ENCODE measurements at regions not wholly inside any gene's neighbourhood (a gene's known extent, or its start where the extent isn't known, plus 50 kb on each side); places are given as distances from the start of the nearest gene placed in this dataset.

- TF ChIP-seq CTCF (conservative IDR thresholded peaks at IDR 0.05): no peak
- TF ChIP-seq ZFX (IDR thresholded peaks at IDR 0.05): no peak
- H3K27ac ChIP-seq: no peak overlapping the region
Observed at GRCh38 chr20:41872930-41873329, 254.8 kb upstream of the CHD6 start.

GRCh38 chr20:41870869-41871462 lies 252.8 kb upstream of the CHD6 start:
- H3K27ac ChIP-seq: no peak overlapping the region
- no peak for TF ChIP-seq CTCF (conservative IDR thresholded peaks at IDR 0.05)
- no peak for TF ChIP-seq ZFX (IDR thresholded peaks at IDR 0.05)

GRCh38 chr20:41869261-41869660 lies 251.1 kb upstream of the CHD6 start:
- H3K27ac ChIP-seq: no peak overlapping the region
- TF ChIP-seq CTCF (conservative IDR thresholded peaks at IDR 0.05) (no peak), ZFX (IDR thresholded peaks at IDR 0.05) (no peak)

- TF ChIP-seq ZFX (IDR thresholded peaks at IDR 0.05): no peak
- no peak for TF ChIP-seq CTCF (conservative IDR thresholded peaks at IDR 0.05)
Observed at GRCh38 chr20:41865938-41866337, 247.8 kb upstream of the CHD6 start.

GRCh38 chr20:41862476-41862875 lies 244.3 kb upstream of the CHD6 start:
- TF ChIP-seq CTCF (conservative IDR thresholded peaks at IDR 0.05) (no peak), ZFX (IDR thresholded peaks at IDR 0.05) (no peak)
- H3K27ac ChIP-seq: no peak overlapping the region

More at GRCh38 chr20:41865938-41866337, 247.8 kb upstream of the CHD6 start:
- no peak overlapping the region for H3K27ac ChIP-seq

GRCh38 chr20:41861772-41862422 lies 243.7 kb upstream of the CHD6 start:
- H3K27ac ChIP-seq: no peak overlapping the region
- TF ChIP-seq ZFX (IDR thresholded peaks at IDR 0.05) (no peak), CTCF (conservative IDR thresholded peaks at IDR 0.05) (no peak)

GRCh38 chr20:41854765-41855164 lies 236.6 kb upstream of the CHD6 start:
- H3K27ac ChIP-seq: no peak overlapping the region
- no peak for TF ChIP-seq ZFX (IDR thresholded peaks at IDR 0.05)
- no peak for TF ChIP-seq CTCF (conservative IDR thresholded peaks at IDR 0.05)

All from C4-2B (cell line).